ENCODE measurements at regions not wholly inside any gene's neighbourhood (a gene's known extent, or its start where the extent isn't known, plus 50 kb on each side); places are given as distances from the start of the nearest gene placed in this dataset.

DNA sequence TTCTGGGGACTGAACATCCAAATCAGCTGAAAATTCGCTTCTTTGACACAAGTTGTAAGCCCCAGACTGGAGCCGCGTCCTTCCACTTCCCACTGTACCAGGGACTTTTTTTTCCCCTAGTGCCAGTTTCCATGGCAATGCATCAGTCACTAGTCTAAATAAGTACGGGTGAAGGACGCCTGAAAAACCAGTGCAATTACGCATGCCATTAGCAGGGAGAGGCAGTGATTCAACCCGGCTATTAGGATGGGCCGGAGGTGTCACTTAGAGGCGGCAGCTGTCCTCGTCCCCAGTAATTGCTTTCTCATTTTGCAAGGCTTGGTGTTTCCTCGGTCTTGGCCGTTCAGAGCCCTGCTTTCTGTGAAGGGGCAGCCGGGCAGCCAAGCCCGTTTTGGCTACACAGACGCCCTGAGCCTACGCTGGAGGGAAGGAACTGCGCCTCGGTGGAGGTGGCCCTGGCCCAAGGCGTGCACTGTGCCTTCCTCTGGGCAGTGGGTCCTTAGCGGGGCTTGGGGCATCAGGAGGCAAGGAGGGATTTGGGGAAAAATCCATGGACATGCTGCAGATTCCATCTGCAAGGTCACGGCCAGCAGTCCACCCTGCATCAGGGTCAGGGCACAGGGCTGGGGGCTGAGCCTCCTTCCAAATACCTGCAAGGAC is 319.7 kb downstream of the CTTN start:
- no peak for DNase-seq
- no peaks in the 10 kb centered on the region for H3K9me3 Mint-ChIP-seq (ENCODE audit: low read depth, unreplicated experiment)
- no peaks in the 10 kb centered on the region for H3K27me3 Mint-ChIP-seq (ENCODE audit: unreplicated experiment)
- H3K36me3 Mint-ChIP-seq (ENCODE audit: insufficient read depth, unreplicated experiment) = peaks cover 6% of the 10 kb centered on the region
- intact Hi-C loops (cut with micrococcal nuclease; ENCODE audit: unreplicated experiment) = no loop called here
- CTCF ChIA-PET = no interaction called here
- no peak overlapping the region for H3K4me3 Mint-ChIP-seq (ENCODE audit: low read depth, unreplicated experiment)
- no peak for TF ChIP-seq CTCF (IDR thresholded peaks at IDR 0.05; ENCODE audit: unreplicated experiment)
- no peaks in the 10 kb centered on the region for H3K4me1 Mint-ChIP-seq (ENCODE audit: low read depth, unreplicated experiment)
- no TSS peak for BruUV-seq (replicated peaks)
- H3K27ac Mint-ChIP-seq (ENCODE audit: unreplicated experiment) = no peak overlapping the region

DNA sequence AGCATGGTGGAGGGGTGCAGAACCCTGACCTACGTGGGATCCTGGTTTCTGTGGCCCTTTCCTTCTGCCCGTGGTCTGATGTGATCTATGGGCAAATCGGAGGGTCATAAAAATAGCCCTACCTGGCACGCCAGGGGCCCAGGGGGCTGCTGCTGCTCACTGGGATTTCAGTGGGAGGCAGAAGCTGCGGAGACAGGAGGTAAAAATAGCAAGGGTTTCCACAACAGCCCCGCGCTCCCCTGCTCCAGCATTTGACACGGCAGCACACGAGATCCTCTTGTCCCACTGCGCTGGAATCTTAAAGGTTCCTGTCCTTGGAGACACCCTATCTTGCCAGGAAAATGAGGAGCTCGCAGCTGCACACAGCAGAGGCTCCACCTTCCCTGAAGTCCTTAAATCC is 321.2 kb downstream of the CTTN start:
- intact Hi-C loops (cut with micrococcal nuclease; ENCODE audit: unreplicated experiment) = no loop called here
- peaks cover 6% of the 10 kb centered on the region for H3K36me3 Mint-ChIP-seq (ENCODE audit: insufficient read depth, unreplicated experiment)
- CTCF ChIA-PET = no interaction called here
- no peaks in the 10 kb centered on the region for H3K27me3 Mint-ChIP-seq (ENCODE audit: unreplicated experiment)
- H3K4me3 Mint-ChIP-seq (ENCODE audit: low read depth, unreplicated experiment) = no peak overlapping the region
- no peak for TF ChIP-seq CTCF (IDR thresholded peaks at IDR 0.05; ENCODE audit: unreplicated experiment)
- no peaks in the 10 kb centered on the region for H3K4me1 Mint-ChIP-seq (ENCODE audit: low read depth, unreplicated experiment)
- H3K9me3 Mint-ChIP-seq (ENCODE audit: low read depth, unreplicated experiment) = no peaks in the 10 kb centered on the region
- no peak for DNase-seq
- H3K27ac Mint-ChIP-seq (ENCODE audit: unreplicated experiment) = no peak overlapping the region
- BruUV-seq (replicated peaks) = no TSS peak

GRCh38 chr11:70720281-70720680 is 322.0 kb downstream of the CTTN start:
- no peak overlapping the region for H3K27ac Mint-ChIP-seq (ENCODE audit: unreplicated experiment)
- H3K9me3 Mint-ChIP-seq (ENCODE audit: low read depth, unreplicated experiment) = no peaks in the 10 kb centered on the region
- TF ChIP-seq CTCF (IDR thresholded peaks at IDR 0.05; ENCODE audit: unreplicated experiment) = no peak
- CTCF ChIA-PET = interaction anchor here (0.5 kb wide), 1 partner anchor 765 kb away, joined by 5 read pairs; no protein-coding TSS in a partner anchor
- no peak for DNase-seq
- no peaks in the 10 kb centered on the region for H3K27me3 Mint-ChIP-seq (ENCODE audit: unreplicated experiment)
- peaks cover 6% of the 10 kb centered on the region for H3K36me3 Mint-ChIP-seq (ENCODE audit: insufficient read depth, unreplicated experiment)
- H3K4me1 Mint-ChIP-seq (ENCODE audit: low read depth, unreplicated experiment) = no peaks in the 10 kb centered on the region
- no TSS peak for BruUV-seq (replicated peaks)
- intact Hi-C loops (cut with micrococcal nuclease; ENCODE audit: unreplicated experiment) = no loop called here
- H3K4me3 Mint-ChIP-seq (ENCODE audit: low read depth, unreplicated experiment) = no peak overlapping the region

DNA sequence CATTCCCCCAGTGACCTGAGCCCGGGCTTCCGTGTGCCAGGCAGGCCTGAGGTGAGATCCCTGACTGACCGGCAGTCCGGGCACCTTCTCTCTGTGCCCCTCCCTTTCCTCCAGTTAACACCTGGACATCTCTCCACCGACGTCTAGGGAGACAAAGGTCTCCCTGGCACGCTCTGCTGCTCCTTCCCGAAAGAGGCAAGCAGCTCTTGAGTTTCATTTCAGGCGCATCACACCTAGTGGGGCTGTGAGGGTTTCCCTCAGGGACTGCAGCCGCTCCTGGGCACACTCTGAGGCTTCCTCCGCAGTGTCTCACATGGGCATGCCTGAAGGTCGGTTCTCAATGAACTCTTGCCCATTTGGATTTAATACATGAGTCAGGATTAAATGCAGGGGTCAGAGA is 322.7 kb downstream of the CTTN start:
- H3K9me3 Mint-ChIP-seq (ENCODE audit: low read depth, unreplicated experiment) = no peaks in the 10 kb centered on the region
- no peak overlapping the region for H3K4me3 Mint-ChIP-seq (ENCODE audit: low read depth, unreplicated experiment)
- BruUV-seq (replicated peaks) = no TSS peak
- CTCF ChIA-PET = no interaction called here
- DNase-seq = no peak
- intact Hi-C loops (cut with micrococcal nuclease; ENCODE audit: unreplicated experiment) = no loop called here
- no peaks in the 10 kb centered on the region for H3K4me1 Mint-ChIP-seq (ENCODE audit: low read depth, unreplicated experiment)
- peaks cover 6% of the 10 kb centered on the region for H3K36me3 Mint-ChIP-seq (ENCODE audit: insufficient read depth, unreplicated experiment)
- TF ChIP-seq CTCF (IDR thresholded peaks at IDR 0.05; ENCODE audit: unreplicated experiment) = no peak
- H3K27me3 Mint-ChIP-seq (ENCODE audit: unreplicated experiment) = no peaks in the 10 kb centered on the region
- H3K27ac Mint-ChIP-seq (ENCODE audit: unreplicated experiment) = no peak overlapping the region

Measured in Calu3 (cell line).